ENCODE measurements at regions not wholly inside any gene's neighbourhood (a gene's known extent, or its start where the extent isn't known, plus 50 kb on each side); places are given as distances from the start of the nearest gene placed in this dataset.

- intact Hi-C loops (cut with DNase I): no loop called here
- DNase-seq (ENCODE audit: low spot score): no peak
Observed at GRCh38 chr3:74121761-74122160, 492.7 kb downstream of the CNTN3 start.

GRCh38 chr3:74119221-74119620, 494.5 kb upstream of the PDZRN3 start:
- intact Hi-C loops (cut with DNase I): no loop called here
- ATAC-seq: no peak
- DNase-seq (ENCODE audit: low spot score): no peak

More at GRCh38 chr3:74121761-74122160, 492.7 kb downstream of the CNTN3 start:
- ATAC-seq: no peak

- no peak for DNase-seq (ENCODE audit: low spot score)
- no peak for ATAC-seq
- intact Hi-C loops (cut with DNase I): no loop called here
Observed at GRCh38 chr3:74115906-74116305, 491.2 kb upstream of the PDZRN3 start.

- ATAC-seq (peak; percentile 38), DNase-seq (ENCODE audit: low spot score) (no peak)
Observed at GRCh38 chr3:74107451-74107850, 482.7 kb upstream of the PDZRN3 start.

GRCh38 chr3:74106925-74107324, 482.2 kb upstream of the PDZRN3 start:
- ATAC-seq: no peak
- intact Hi-C loops (cut with DNase I): no loop called here
- DNase-seq (ENCODE audit: low spot score): no peak

More at GRCh38 chr3:74107451-74107850, 482.7 kb upstream of the PDZRN3 start:
- intact Hi-C loops (cut with DNase I): no loop called here

DNA sequence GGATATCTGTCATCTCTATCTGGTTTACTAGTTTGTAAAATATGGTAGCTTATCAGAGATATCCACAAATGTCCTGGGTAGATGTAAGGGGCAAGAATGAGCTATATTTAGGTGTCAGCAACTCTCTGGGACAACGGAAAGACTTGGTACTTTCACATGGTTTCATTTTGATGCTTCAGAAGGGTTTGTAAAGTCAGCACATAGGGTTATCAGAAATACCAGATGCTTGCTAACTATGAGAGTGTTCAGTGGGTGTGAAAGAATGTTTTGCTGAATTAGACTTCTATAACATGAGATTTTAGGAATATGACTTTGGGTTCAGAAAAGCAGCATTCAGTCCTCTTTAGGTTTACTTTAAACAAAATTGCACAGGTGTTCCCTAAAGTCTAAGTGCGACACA, 466.5 kb upstream of the PDZRN3 start:
- intact Hi-C loops (cut with DNase I): no loop called here
- DNase-seq (ENCODE audit: low spot score) (no peak), ATAC-seq (no peak)

- ATAC-seq (no peak), DNase-seq (ENCODE audit: low spot score) (no peak)
- intact Hi-C loops (cut with DNase I): no loop called here
Observed at GRCh38 chr3:74089814-74090213, 465.1 kb upstream of the PDZRN3 start.

- ATAC-seq (no peak), DNase-seq (ENCODE audit: low spot score) (no peak)
- intact Hi-C loops (cut with DNase I): no loop called here
Observed at GRCh38 chr3:74080056-74080461, 455.3 kb upstream of the PDZRN3 start.

GRCh38 chr3:74075241-74075640, 450.5 kb upstream of the PDZRN3 start:
- intact Hi-C loops (cut with DNase I): no loop called here
- no peak for ATAC-seq
- DNase-seq (ENCODE audit: low spot score): no peak

GRCh38 chr3:74074700-74075099, 450.0 kb upstream of the PDZRN3 start:
- intact Hi-C loops (cut with DNase I): no loop called here
- ATAC-seq (no peak), DNase-seq (ENCODE audit: low spot score) (no peak)

GRCh38 chr3:74067296-74067695, 442.6 kb upstream of the PDZRN3 start:
- intact Hi-C loops (cut with DNase I): no loop called here
- ATAC-seq (peak; percentile 55), DNase-seq (ENCODE audit: low spot score) (no peak)

- intact Hi-C loops (cut with DNase I): no loop called here
- no peak for DNase-seq (ENCODE audit: low spot score)
- no peak for ATAC-seq
Observed at GRCh38 chr3:74066456-74066855, 441.7 kb upstream of the PDZRN3 start.

DNA sequence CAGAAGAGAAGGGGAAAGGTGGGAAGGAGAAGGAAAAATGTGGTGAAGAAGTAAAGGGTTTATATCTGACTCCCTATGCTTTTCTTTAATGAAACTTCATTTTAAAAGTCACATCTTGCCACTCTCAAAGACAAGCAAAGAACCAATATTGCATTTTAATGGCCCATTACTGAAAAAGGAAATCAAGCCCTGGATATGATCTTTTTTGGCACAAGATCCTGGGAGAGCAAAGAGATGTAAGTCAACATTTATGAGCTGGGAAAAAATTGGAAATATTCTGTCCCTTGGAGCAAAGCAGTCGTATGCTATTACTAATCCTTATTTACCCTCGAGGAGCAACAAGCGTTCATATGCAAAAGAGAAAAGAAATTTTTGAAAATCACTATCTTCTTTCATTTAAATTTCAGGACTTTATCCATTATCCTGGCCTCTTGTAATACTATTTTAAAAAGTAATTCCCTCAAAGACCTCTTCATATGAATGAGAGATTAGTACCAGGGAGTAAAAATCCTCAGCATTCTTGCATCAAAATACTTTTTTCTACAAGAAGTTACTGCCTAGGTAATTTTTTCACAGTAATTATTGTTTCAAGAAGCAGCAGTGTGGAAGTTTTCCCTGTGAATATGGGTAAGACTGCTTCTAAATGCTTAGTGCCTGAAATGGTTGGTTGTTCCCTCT, 435.3 kb upstream of the PDZRN3 start:
- ATAC-seq (no peak), DNase-seq (ENCODE audit: low spot score) (no peak)
- intact Hi-C loops (cut with DNase I): no loop called here

DNA sequence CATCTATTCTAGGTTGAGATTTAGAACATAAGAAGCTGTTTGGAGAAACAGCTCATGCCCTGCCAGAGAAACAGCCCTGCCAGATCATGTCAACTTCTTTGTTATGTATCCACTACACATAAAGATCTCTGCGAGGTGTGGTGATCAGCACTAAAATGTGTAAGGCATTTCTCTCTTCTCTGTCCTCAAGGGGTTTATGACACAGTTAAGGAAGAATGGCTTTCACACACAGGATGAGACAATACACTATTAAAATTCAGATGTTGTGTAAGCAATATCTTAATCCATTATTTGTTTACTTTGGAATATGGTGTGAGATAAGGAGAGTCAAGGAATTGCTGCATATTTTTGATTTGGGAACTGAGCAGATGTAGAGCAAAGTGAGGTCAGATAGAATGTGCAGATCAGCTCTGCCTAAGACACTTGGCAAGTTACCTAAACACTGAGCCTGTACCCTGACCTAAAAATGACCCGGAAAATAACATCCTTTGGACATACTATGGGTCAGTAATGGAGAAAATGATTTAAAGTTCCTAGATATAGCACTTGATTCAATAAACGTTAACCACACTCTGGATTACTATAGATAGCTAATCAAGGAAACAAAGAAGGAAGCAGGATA, 434.7 kb upstream of the PDZRN3 start:
- DNase-seq (ENCODE audit: low spot score): no peak
- no peak for ATAC-seq
- intact Hi-C loops (cut with DNase I): no loop called here

DNA sequence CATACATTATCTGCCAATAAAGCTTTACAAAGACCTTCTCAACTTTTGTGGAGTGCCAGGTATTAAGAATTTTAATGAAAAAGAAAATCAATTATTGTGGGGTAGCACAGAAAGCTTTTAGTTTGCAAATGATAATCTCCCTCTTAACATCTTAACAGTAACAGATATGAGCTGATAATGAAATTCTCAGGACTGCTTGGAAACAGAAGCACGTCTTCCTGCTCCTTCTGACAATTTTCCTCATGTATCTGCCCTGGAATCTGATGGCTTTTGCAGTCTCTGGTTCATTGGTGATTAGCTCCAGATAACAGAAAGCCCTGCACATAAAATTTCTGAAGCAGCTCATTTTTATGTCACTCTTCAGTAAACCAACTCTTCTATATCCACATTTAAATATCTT, 432.4 kb upstream of the PDZRN3 start:
- intact Hi-C loops (cut with DNase I): no loop called here
- no peak for ATAC-seq

GRCh38 chr3:74055061-74055460, 430.3 kb upstream of the PDZRN3 start:
- intact Hi-C loops (cut with DNase I): no loop called here
- no peak for DNase-seq (ENCODE audit: low spot score)
- ATAC-seq: no peak

More for the DNA sequence above, 432.4 kb upstream of the PDZRN3 start:
- DNase-seq (ENCODE audit: low spot score): no peak

- intact Hi-C loops (cut with DNase I): no loop called here
- ATAC-seq (no peak), DNase-seq (ENCODE audit: low spot score) (no peak)
Observed at GRCh38 chr3:74054566-74054965, 429.8 kb upstream of the PDZRN3 start.

GRCh38 chr3:74053970-74054516, 429.3 kb upstream of the PDZRN3 start:
- ATAC-seq (no peak), DNase-seq (ENCODE audit: low spot score) (no peak)
- intact Hi-C loops (cut with DNase I): no loop called here

DNA sequence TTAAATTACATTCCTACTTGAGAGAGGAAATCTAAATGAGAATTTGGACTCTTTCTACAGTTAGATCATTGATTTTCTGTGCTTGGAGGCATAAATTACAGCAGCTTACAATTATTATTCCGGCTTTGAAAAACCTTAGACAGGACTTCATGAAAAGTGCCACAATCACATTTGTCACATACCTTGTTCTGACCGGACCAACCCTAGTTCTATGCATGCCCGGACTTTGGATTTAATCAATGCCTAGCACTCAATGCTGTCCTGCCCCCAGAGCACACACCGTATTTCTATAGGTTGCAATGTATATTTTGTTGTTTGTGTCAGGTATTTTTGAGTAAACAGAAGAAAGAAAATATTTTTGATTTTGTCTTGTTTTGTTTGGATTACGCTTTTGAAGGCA, 424.7 kb upstream of the PDZRN3 start:
- no peak for ATAC-seq
- intact Hi-C loops (cut with DNase I): no loop called here
- no peak for DNase-seq (ENCODE audit: low spot score)

DNA sequence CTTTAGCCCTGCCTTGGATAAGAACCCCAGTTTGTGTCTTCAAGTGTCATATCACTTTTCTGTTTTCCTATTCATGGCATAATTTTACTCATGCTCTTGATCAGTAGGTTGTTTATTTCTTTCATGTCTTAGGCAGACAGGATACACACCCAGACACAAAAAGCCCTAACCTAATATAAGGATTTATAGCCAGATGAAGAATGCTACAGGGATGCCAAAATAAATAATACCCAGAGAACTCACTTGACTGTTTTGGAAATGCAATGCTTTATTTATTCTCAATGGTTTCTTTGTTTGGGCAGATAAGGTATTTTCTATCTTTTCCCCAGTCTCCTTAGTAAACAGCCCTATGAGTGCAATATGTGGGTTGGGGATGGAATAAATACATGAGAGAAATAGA, 424.0 kb upstream of the PDZRN3 start:
- intact Hi-C loops (cut with DNase I): no loop called here
- no peak for ATAC-seq
- DNase-seq (ENCODE audit: low spot score): no peak

- no peak for DNase-seq (ENCODE audit: low spot score)
- intact Hi-C loops (cut with DNase I): no loop called here
- no peak for ATAC-seq
Observed at GRCh38 chr3:74045000-74045399, 420.3 kb upstream of the PDZRN3 start.

Data from sciatic nerve (tissue), 2 donors.